ENCODE measurements at regions not wholly inside any gene's neighbourhood (a gene's known extent, or its start where the extent isn't known, plus 50 kb on each side); places are given as distances from the start of the nearest gene placed in this dataset.

- TF ChIP-seq CTCF (conservative IDR thresholded peaks at IDR 0.05; ENCODE audit: low read depth, low read length) (no peak), EZH2 (IDR thresholded peaks at IDR 0.05; ENCODE audit: low read length, unreplicated experiment) (no peak), EZH2phosphoT487 (IDR thresholded peaks at IDR 0.05; ENCODE audit: borderline replicate concordance, low read length) (no peak)
Measured at GRCh38 chr7:425794-426188, 93.9 kb downstream of the PDGFA start.
